ENCODE measurements at regions not wholly inside any gene's neighbourhood (a gene's known extent, or its start where the extent isn't known, plus 50 kb on each side); places are given as distances from the start of the nearest gene placed in this dataset.

DNA sequence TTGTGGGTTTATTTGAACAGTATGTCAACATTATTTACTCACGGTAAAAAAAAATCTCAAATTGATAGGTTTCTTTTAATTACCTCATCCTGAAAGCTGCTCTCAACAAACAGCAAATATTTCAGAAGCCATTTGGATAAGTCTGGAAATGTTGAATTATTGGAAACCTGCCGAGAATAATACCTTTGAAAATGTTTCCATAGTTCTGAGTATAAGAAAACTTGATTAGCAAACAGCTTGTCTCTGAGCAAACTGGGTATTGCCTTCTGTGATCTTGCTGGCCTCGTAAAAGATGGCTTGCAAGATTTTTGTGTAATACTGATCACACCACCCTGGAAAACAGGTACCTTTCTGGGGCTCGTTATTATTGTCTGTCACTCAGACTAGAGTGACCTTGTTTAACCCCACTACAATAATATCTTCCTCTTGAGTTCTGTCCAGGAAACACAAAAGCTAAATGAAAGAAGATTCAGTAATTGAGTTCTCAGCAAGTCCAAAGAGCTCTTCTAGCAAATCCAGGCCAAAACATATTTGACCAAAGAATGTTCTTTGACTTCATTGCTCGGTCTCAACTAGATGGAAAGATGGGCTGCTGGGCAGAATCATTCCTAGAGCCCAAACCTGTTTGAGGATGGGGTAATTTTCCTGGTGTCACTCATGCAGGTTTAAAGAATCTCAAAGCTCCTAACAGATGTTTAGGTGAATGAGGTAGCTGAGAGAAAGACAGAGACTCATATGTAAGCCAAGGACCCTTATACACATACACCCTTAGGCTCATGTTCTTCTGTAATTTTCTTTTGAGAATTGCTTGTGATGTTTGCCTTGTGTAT is 255.6 kb upstream of the JADE1 start:
- Mint-ChIP-seq H3K27ac (ENCODE audit: unreplicated experiment) (peak overlapping the region; percentile 99), H3K9me3 (ENCODE audit: low read depth) (peaks cover 10% of the 10 kb centered on the region), H3K36me3 (ENCODE audit: low read depth) (peaks cover 2% of the 10 kb centered on the region), H3K4me1 (ENCODE audit: low read depth) (peaks cover 40% of the 10 kb centered on the region), H3K27me3 (ENCODE audit: low read depth) (no peaks in the 10 kb centered on the region), H3K4me3 (ENCODE audit: unreplicated experiment) (peak overlapping the region; percentile 76)
- no peak for DNase-seq (ENCODE audit: low spot score)
- TF ChIP-seq CTCF (IDR thresholded peaks at IDR 0.05) = no peak

GRCh38 chr4:128552586-128552907 is 257.0 kb upstream of the JADE1 start:
- no peak for TF ChIP-seq CTCF (IDR thresholded peaks at IDR 0.05)
- Mint-ChIP-seq H3K36me3 (ENCODE audit: low read depth) (peaks cover 2% of the 10 kb centered on the region), H3K9me3 (ENCODE audit: low read depth) (peaks cover 10% of the 10 kb centered on the region), H3K4me1 (ENCODE audit: low read depth) (peaks cover 40% of the 10 kb centered on the region), H3K27me3 (ENCODE audit: low read depth) (no peaks in the 10 kb centered on the region), H3K27ac (ENCODE audit: unreplicated experiment) (peak overlapping the region; percentile 99), H3K4me3 (ENCODE audit: unreplicated experiment) (peak overlapping the region; percentile 76)
- no peak for DNase-seq (ENCODE audit: low spot score)

GRCh38 chr4:128551280-128551679 is 258.2 kb upstream of the JADE1 start:
- no peak for TF ChIP-seq CTCF (IDR thresholded peaks at IDR 0.05)
- DNase-seq (ENCODE audit: low spot score) = no peak
- peaks cover 10% of the 10 kb centered on the region for H3K9me3 Mint-ChIP-seq (ENCODE audit: low read depth)
- no peak overlapping the region for H3K4me3 Mint-ChIP-seq (ENCODE audit: unreplicated experiment)
- H3K4me1 Mint-ChIP-seq (ENCODE audit: low read depth) = peaks cover 49% of the 10 kb centered on the region
- H3K36me3 Mint-ChIP-seq (ENCODE audit: low read depth) = peaks cover 2% of the 10 kb centered on the region
- no peaks in the 10 kb centered on the region for H3K27me3 Mint-ChIP-seq (ENCODE audit: low read depth)
- H3K27ac Mint-ChIP-seq (ENCODE audit: unreplicated experiment) = no peak overlapping the region

GRCh38 chr4:128550060-128550459 is 259.4 kb upstream of the JADE1 start:
- peaks cover 2% of the 10 kb centered on the region for H3K36me3 Mint-ChIP-seq (ENCODE audit: low read depth)
- H3K27ac Mint-ChIP-seq (ENCODE audit: unreplicated experiment) = no peak overlapping the region
- H3K4me3 Mint-ChIP-seq (ENCODE audit: unreplicated experiment) = no peak overlapping the region
- no peak for TF ChIP-seq CTCF (IDR thresholded peaks at IDR 0.05)
- no peaks in the 10 kb centered on the region for H3K27me3 Mint-ChIP-seq (ENCODE audit: low read depth)
- no peak for DNase-seq (ENCODE audit: low spot score)
- peaks cover 44% of the 10 kb centered on the region for H3K4me1 Mint-ChIP-seq (ENCODE audit: low read depth)
- peaks cover 10% of the 10 kb centered on the region for H3K9me3 Mint-ChIP-seq (ENCODE audit: low read depth)

GRCh38 chr4:128549636-128550035 is 259.9 kb upstream of the JADE1 start:
- Mint-ChIP-seq H3K36me3 (ENCODE audit: low read depth) (peaks cover 2% of the 10 kb centered on the region), H3K4me1 (ENCODE audit: low read depth) (peaks cover 43% of the 10 kb centered on the region), H3K27ac (ENCODE audit: unreplicated experiment) (no peak overlapping the region), H3K27me3 (ENCODE audit: low read depth) (no peaks in the 10 kb centered on the region), H3K9me3 (ENCODE audit: low read depth) (peaks cover 10% of the 10 kb centered on the region), H3K4me3 (ENCODE audit: unreplicated experiment) (no peak overlapping the region)
- DNase-seq (ENCODE audit: low spot score) = no peak
- TF ChIP-seq CTCF (IDR thresholded peaks at IDR 0.05) = no peak
